ENCODE measurements at regions not wholly inside any gene's neighbourhood (a gene's known extent, or its start where the extent isn't known, plus 50 kb on each side); places are given as distances from the start of the nearest gene placed in this dataset.

- H3K4me1 ChIP-seq (ENCODE audit: insufficient read depth, low read length) = peaks cover 29% of the 10 kb centered on the region
- no peak overlapping the region for H3K4me2 ChIP-seq (ENCODE audit: low read length)
- no peak overlapping the region for H3K4me3 ChIP-seq (ENCODE audit: low read length)
- no peak overlapping the region for H3K27ac ChIP-seq (ENCODE audit: low read length)
- no peaks in the 10 kb centered on the region for H3K27me3 ChIP-seq (ENCODE audit: low read length)
- no peak overlapping the region for H3K9ac ChIP-seq (ENCODE audit: low read length)
- H2AFZ ChIP-seq (ENCODE audit: low read length) = no peak overlapping the region
- no peaks in the 10 kb centered on the region for H3K9me2 ChIP-seq (replicated peaks; ENCODE audit: low read length)
- peaks cover 6% of the 10 kb centered on the region for H3F3A ChIP-seq (ENCODE audit: low read length, unreplicated experiment)
- H3K79me2 ChIP-seq (ENCODE audit: low read length) = no peaks in the 10 kb centered on the region
- no peaks in the 10 kb centered on the region for H3K36me3 ChIP-seq (ENCODE audit: low read depth, low read length)
- intact Hi-C loops (cut with micrococcal nuclease) = loop anchor here (10.0 kb wide), 1 partner anchor 75 kb away; the partner anchor contains the start of gene RASD1
- no TSS peak for BruUV-seq (replicated peaks)
- TF ChIP-seq EZH2 (IDR thresholded peaks at IDR 0.05; ENCODE audit: low read length, unreplicated experiment) = no peak
- no peak for TF ChIP-seq EZH2phosphoT487 (IDR thresholded peaks at IDR 0.05; ENCODE audit: borderline replicate concordance, low read length)
- TF ChIP-seq, protein P1, sequence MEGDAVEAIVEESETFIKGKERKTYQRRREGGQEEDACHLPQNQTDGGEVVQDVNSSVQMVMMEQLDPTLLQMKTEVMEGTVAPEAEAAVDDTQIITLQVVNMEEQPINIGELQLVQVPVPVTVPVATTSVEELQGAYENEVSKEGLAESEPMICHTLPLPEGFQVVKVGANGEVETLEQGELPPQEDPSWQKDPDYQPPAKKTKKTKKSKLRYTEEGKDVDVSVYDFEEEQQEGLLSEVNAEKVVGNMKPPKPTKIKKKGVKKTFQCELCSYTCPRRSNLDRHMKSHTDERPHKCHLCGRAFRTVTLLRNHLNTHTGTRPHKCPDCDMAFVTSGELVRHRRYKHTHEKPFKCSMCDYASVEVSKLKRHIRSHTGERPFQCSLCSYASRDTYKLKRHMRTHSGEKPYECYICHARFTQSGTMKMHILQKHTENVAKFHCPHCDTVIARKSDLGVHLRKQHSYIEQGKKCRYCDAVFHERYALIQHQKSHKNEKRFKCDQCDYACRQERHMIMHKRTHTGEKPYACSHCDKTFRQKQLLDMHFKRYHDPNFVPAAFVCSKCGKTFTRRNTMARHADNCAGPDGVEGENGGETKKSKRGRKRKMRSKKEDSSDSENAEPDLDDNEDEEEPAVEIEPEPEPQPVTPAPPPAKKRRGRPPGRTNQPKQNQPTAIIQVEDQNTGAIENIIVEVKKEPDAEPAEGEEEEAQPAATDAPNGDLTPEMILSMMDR (conservative IDR thresholded peaks at IDR 0.05; ENCODE audit: low read depth, low read length) = no peak
- CTCF ChIA-PET = no interaction called here
- H3K9me3 ChIP-seq (ENCODE audit: low read length) = peaks cover under 1% of the 10 kb centered on the region; the same call in 1 of the 2 replicates
- no peak for ATAC-seq
- POLR2A ChIA-PET (ENCODE audit: unreplicated experiment) = no interaction called here
- no peaks in the 10 kb centered on the region for H4K20me1 ChIP-seq (ENCODE audit: low read length)
- no peak for DNase-seq
These were observed 57.2 kb upstream of the MED9 start for GRCh38 chr17:17419631-17420030.

GRCh38 chr17:17420082-17420481 lies 56.7 kb upstream of the MED9 start:
- H3K4me2 ChIP-seq (ENCODE audit: low read length) = no peak overlapping the region
- intact Hi-C loops (cut with micrococcal nuclease) = no loop called here
- DNase-seq (no peak), ATAC-seq (no peak)
- H3K4me3 ChIP-seq (ENCODE audit: low read length) = no peak overlapping the region
- no peaks in the 10 kb centered on the region for H4K20me1 ChIP-seq (ENCODE audit: low read length)
- ChIA-PET CTCF (no interaction called here), POLR2A (ENCODE audit: unreplicated experiment) (no interaction called here)
- H3F3A ChIP-seq (ENCODE audit: low read length, unreplicated experiment) = peaks cover 6% of the 10 kb centered on the region
- no peaks in the 10 kb centered on the region for H3K27me3 ChIP-seq (ENCODE audit: low read length)
- no peak overlapping the region for H2AFZ ChIP-seq (ENCODE audit: low read length)
- TF ChIP-seq, protein P1 (conservative IDR thresholded peaks at IDR 0.05; ENCODE audit: low read depth, low read length) = no peak
- no peak for TF ChIP-seq EZH2 (IDR thresholded peaks at IDR 0.05; ENCODE audit: low read length, unreplicated experiment)
- no peak for TF ChIP-seq EZH2phosphoT487 (IDR thresholded peaks at IDR 0.05; ENCODE audit: borderline replicate concordance, low read length)
- H3K4me1 ChIP-seq (ENCODE audit: insufficient read depth, low read length) = peaks cover 24% of the 10 kb centered on the region
- no peak overlapping the region for H3K27ac ChIP-seq (ENCODE audit: low read length)
- no peak overlapping the region for H3K9ac ChIP-seq (ENCODE audit: low read length)
- H3K36me3 ChIP-seq (ENCODE audit: low read depth, low read length) = no peaks in the 10 kb centered on the region
- no peaks in the 10 kb centered on the region for H3K9me2 ChIP-seq (replicated peaks; ENCODE audit: low read length)
- no TSS peak for BruUV-seq (replicated peaks)
- H3K79me2 ChIP-seq (ENCODE audit: low read length) = no peaks in the 10 kb centered on the region
- peaks cover 5% of the 10 kb centered on the region; the same call in 1 of the 2 replicates for H3K9me3 ChIP-seq (ENCODE audit: low read length)

DNA sequence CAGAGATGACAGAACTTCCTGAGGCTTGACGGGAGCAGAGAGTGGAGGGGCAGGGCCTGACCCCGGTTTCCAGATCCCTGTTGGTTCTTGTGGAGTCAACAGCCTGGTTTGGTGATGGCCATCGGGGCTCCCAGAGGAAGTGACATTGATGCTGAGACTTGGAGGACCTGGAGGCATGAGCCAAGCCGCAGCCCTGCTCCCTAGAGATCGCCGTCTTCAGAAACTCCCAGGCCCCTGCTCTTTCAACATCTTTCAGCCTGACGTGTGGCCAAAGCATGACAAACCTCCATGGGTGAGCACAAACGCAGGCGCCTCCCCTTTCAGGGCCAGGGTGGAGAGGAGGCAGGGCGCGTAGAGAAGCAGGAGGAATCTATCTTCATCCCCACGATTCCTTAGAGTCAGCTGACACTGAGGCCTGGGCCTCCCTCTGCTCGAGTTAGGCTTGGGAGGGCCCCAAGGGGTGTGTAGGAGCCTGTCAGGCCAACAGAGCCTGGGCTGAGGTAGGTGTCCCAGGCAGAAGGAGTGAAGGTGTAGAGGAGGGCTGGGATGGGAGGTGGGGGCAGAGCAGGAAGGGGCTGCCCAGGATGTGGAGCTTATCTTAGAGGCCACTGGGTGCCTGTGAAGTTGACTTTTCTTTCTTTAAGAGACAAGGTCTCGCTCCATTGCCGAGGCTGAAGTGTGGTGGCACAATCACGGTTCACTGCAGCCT lies 56.1 kb upstream of the MED9 start:
- no peak for ATAC-seq

More for the DNA sequence above, 56.1 kb upstream of the MED9 start:
- Histone ChIP-seq H3K36me3 (ENCODE audit: low read depth, low read length) (no peaks in the 10 kb centered on the region), H3K27ac (ENCODE audit: low read length) (no peak overlapping the region), H2AFZ (ENCODE audit: low read length) (no peak overlapping the region), H3K79me2 (ENCODE audit: low read length) (no peaks in the 10 kb centered on the region), H3K9ac (ENCODE audit: low read length) (no peak overlapping the region), H3K9me3 (ENCODE audit: low read length) (peaks cover 6% of the 10 kb centered on the region; the same call in 1 of the 2 replicates), H4K20me1 (ENCODE audit: low read length) (no peaks in the 10 kb centered on the region), H3K9me2 (replicated peaks; ENCODE audit: low read length) (no peaks in the 10 kb centered on the region), H3F3A (ENCODE audit: low read length, unreplicated experiment) (peaks cover 6% of the 10 kb centered on the region), H3K4me2 (ENCODE audit: low read length) (no peak overlapping the region), H3K4me3 (ENCODE audit: low read length) (no peak overlapping the region), H3K4me1 (ENCODE audit: insufficient read depth, low read length) (peaks cover 18% of the 10 kb centered on the region), H3K27me3 (ENCODE audit: low read length) (no peaks in the 10 kb centered on the region)
- ChIA-PET CTCF (no interaction called here), POLR2A (ENCODE audit: unreplicated experiment) (no interaction called here)
- intact Hi-C loops (cut with micrococcal nuclease) = no loop called here
- TF ChIP-seq, protein P1 (conservative IDR thresholded peaks at IDR 0.05; ENCODE audit: low read depth, low read length) = no peak
- TF ChIP-seq EZH2phosphoT487 (IDR thresholded peaks at IDR 0.05; ENCODE audit: borderline replicate concordance, low read length) (no peak), EZH2 (IDR thresholded peaks at IDR 0.05; ENCODE audit: low read length, unreplicated experiment) (no peak)
- no TSS peak for BruUV-seq (replicated peaks)
- no peak for DNase-seq
